HG02623 (cell line): ENCODE measurements at regions not wholly inside any gene's neighbourhood (a gene's known extent, or its start where the extent isn't known, plus 50 kb on each side); places are given as distances from the start of the nearest gene placed in this dataset.

Experiments used
- ATAC-seq: cut with Tn5 transposase; IDR thresholded peaks from one replicate; pipeline ENCODE4 v1.9.1; 2021; ENCODE audit warnings: moderate library complexity; ENCODE audit not compliant: unreplicated experiment

DNA sequence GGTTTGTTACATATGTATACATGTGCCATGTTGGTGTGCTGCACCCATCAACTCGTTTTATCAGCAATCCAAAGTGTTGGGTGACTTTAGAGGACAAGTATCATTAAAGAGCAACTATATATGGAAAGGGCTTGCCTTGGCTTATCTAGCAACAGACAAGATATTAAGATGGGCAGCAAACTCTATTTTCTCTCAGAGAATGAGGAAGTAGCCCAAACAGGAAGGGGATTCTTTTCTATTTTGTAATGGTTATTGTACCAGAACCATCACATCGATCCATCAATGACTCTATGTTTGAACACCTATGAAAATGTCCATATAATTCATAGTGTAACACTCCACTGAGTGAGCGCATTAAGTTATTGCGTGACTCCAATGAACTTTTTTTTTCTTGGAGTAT, 260.1 kb upstream of the SLC24A2 start:
- no peak for ATAC-seq

DNA sequence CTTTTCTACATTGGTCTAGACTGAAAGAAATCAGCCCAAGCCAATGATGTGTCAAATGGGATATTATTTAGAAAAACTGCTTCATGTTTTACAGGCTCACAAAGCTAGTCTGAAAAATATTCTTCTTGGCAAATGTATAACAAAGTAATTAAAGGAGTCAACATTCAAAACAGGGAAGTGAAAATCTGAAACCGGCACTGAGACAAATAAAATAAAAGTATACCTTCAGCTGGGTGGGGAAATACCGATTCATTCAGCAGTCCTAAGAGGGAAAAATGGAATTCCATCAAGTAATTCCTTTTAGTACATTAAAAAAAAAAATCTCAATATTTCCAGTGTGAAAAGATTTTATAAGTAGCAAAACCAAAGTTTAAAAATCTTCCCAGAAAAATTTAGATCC, 259.6 kb upstream of the SLC24A2 start:
- no peak for ATAC-seq

DNA sequence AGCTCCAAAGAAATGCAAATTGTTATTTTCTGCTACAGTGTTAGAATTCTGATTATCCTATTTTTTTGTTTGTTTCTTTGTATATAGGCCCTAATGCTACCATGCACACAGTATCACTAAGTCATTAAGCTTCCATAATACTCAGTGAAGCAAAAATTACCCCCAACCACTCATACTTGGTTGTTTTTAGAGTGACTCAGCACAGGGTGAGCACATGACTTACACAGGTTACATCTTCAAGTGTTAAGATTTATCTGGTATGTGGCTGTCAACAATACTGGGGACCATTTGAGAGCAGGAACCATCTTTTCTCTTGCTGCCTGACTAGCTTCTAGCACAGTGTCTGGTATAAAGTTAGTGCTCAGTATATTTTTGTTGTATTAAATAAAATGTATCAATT, 255.8 kb upstream of the SLC24A2 start:
- no peak for ATAC-seq

DNA sequence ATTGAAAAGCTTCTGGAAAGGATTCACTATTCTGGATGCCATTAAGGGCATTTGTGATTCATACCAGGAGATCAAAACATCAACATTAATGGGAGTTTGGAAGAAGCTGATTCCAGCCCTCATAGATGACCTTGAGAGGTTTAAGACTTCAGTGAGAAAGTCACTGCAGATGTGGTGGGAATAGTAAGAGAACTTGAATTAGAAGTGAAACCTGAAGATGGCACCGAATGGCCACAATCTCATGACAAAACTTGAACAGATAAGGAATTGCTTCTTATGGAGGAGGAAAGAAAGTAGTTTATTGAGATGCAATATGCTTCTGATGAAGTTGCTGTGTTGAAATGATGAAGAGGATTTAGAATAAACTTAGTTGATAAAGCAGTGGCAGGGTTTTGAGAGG, 254.6 kb upstream of the SLC24A2 start:
- peak; percentile 48 for ATAC-seq

DNA sequence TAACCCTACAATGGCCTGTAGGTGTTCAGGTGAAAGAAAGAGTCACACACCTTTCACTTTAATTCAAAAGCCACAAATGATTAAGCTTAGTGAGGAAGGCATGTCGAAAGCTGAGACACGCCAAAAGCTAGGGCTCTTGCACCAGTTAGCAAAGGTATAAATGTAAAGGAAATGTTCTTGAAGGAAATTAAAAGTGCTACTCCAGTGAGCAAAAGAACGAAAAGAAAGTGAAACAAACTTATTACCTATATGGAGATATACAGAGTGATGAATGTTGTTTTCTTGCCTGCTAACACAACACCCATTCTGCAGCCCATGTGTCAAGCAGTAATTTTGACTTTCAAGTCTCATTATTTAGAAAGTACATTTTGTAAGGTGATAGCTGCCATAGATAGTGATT, 254.2 kb upstream of the SLC24A2 start:
- peak; percentile 63 for ATAC-seq

DNA sequence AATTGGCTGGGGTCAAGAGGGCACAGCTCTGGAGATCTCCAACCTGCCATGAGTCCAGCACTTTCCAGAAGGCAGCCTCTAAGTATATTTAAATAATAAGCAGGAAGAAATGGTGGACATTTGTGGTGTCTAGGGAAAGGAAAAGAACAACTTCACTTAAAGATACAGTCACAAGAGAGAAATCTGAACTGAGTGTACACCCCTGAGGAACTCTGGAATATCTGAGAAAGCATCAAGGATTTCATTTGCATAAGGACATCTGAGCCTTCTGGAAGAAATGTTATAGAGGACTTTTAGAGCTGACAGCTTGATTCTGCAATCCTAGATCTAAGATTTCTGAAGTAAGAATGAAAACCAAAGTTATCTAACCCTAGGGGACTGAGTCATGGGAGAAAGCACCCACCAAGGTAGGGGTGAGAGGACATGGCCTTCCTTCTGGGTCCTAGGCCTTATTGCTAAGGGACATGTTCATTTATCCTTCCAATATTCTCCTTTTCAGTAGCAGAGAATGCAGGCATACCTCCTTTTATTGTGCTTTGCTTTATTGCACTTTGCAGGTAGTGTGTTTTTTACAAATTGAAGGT, 253.4 kb upstream of the SLC24A2 start:
- no peak for ATAC-seq

DNA sequence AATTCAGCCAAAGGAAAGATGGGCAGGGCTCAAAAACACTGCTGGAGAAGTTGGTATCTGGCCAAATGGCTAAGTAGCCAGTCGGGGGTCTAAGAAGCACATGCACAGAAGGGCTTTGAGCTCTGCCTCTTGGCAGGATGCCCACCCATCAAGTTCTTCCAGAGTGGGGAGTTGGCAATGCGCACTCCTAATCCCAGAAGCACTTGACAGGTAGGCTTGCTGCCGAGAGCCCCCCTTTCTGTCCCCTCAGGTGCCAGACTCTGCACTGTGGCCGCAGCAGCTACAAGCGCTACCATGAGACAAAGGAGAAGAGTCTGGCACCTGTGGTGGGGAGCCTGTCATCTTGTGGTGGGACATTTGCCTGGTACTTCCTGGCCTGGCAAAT, 252.9 kb upstream of the SLC24A2 start:
- no peak for ATAC-seq

DNA sequence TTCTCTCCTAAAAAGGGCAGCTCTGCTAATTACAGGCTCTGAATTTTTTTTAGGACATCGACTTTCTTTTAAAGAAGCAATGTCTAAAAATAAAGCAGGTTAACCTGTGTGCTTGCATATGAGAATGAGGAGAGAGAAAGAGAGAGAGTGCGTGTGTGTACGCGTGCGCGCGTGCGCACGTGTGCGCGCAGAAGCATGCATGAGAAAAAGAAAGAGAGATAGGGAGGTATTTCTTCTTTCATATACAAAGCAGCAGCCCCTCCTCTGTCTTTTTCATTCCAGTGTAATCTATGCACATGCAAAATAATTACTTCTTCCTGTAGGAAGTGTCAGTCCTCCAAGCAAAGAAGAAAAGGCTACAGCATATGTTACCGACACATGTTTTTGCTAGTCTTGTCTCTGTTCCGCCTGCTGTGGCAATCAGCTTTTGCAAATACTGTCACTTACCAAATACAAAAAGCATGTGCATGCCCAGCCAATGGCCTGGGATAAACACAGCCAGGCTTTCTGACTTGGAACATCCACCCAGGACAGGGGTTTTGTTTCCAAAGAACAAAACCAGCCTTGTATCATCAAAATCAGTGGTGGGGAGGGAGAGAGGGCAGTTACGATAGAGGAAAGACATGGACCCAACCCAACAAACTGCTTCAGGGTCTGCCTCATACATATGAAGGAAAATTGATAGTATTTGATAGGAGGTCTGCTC, 252.3 kb upstream of the SLC24A2 start:
- ATAC-seq = no peak

DNA sequence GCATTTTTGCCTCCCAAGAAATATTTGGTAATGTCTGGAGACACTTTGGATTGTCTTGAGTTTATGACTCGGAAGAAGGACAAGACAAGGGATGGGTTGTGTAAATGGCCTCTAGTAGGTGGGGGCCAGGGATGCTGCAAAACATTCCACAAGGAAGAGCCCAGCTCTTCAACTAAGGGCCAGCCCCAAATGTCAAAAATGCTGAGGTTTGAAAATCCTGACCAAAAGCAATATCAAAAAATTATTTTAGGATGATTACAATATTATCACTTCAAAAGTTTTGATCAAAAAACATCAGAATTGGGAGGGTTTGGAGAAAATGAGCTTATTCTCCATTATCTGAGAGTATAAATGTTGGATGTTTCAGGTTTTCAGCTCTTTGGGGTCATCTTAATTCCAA, 248.9 kb upstream of the SLC24A2 start:
- no peak for ATAC-seq

DNA sequence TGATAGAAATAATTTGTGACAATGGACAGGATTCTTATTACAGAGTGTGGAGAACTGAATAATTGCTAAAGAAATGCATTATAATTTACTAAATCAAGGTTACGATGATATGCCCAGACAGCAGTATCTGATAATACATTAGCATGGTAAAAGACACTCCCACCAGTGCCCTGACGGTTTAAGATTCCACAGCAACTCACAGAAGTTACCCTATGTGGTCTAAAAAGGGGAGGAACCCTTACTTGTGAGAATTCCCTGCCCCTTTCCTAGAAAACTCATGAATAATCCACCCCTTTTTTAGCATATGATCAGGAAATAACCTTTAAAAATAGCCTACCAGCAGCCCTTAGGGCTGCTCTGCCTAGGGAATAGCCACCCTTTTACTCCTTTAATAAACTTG, 244.7 kb upstream of the SLC24A2 start:
- ATAC-seq = no peak

DNA sequence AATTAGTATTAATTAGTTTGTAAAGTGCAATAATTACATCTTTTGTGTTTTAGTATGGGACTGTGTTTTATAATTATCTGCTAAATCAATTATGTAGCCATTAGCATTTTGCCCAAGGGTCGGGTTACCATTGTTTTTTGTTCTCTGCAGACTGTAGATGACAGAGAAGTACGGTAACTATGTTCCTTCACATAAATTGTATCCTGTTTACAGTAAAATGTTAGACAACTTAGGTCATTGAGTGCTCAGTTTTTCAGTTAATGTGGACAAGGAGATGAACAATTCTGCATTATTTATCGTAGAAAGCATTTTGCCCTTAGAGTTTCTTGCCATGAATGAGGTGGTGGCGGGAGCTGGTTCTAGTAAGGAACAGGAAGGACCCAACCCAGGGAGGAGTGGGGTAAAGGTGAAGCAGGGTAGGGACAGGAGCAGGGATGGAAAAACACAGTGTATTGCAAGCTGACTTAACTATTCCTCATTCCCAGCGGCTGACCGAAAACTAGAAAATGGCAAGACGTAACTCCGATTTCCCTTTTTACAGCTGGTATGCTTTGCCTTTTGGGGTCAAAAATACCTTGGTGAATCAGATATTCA, 243.7 kb upstream of the SLC24A2 start:
- ATAC-seq = no peak

DNA sequence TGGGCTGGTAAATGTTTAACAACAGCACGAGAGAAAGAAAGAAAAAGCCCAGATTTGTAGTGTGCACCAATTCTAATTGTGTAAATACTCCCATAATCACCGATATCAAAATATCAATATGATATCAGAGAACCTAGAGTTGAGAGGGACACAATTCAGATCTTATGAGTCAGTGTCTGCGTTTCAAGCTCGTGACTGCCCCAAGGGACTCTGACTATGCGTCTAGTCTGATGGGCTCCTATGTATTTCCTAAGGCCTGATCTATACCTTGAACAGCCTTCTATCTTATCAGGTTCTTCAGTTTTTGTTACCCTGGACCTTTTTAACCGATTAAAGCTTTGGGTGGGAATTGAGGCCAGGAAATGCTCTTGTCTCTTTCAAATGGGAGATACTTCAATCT, 243.0 kb upstream of the SLC24A2 start:
- ATAC-seq = no peak

DNA sequence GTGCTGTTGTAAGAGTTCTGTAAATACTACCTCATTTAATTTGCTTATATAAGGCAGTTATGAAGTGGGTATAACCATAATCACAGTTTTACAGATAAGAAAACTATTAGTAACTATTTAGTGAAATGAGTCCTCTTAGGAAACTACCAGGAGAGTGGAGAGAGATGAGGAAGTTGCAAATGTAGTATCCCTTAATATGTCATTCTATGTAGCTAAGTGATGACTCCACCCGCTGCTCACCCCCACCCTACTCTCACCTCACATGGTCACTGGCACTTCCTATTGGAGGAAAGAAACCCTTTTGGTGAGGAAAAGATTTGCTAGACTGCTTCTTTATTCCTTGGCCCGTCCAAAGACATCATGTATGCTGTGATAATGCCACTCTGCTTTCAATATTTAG, 241.8 kb upstream of the SLC24A2 start:
- ATAC-seq = no peak

DNA sequence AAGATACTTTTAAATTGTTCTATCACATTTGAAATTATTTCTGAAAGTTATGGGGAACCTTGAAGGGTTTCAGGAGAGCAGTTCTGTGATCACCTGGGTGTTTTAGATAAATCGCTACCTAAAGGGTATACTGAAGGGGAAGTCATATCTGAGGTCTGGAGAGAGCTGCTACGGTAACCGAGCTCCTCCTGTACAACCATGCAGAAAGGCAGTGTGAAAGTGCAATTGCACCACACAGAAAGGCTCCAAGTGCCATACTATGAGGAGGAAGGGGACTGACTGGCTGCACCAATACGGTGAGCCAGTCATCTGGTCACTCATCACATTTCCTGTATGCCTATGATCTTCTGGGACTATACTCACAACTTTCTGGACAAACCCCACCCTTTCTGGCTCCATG, 241.4 kb upstream of the SLC24A2 start:
- no peak for ATAC-seq

DNA sequence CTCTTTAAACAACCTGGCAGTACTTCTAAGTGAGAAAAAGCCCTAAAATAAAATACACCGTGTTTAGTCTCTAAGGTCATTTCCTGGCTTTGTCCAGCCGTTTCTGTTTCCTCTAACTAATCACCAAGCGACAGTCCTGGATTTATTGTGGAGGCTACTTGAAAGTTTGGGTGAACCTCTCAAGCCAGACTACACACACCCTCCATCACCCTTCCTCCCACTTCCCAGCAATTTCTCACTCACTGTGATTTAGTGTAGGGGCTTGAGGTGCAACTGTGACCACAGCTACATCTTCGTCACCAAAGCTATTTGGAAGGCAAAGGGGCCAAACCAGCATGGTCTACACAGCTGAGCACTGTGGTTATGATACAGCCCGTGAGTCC, 240.0 kb upstream of the SLC24A2 start:
- ATAC-seq = no peak

DNA sequence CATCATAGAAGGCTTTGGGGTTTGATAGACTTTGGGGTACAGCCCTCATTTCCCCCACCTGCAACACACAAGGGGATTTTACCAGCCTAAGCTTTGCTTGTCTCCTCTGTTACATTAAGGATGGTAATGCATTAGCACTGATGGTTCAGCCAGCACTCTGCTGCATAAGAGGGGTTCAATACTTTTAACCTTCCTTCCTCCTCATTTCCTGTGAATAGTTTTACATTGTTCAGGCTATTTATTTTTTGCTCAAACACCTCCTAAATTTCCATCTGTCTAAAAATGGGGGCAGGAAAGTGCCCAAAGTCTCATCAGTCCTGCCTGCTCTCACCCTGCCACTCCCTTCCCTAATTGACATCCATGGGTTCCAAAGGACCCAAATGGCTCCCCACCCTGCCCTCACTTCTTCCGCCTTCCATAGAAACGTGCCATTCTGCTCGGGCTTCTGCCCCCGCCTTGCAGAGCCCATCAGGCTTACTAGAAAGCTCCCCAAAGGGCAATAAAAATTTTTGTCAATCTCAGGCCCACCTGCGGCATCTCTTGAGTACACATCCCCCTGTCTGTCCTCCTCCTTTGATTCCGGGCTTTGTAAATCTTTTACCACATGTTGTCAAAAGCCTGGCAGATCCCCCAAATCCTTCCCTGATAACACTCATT, 239.5 kb upstream of the SLC24A2 start:
- no peak for ATAC-seq

DNA sequence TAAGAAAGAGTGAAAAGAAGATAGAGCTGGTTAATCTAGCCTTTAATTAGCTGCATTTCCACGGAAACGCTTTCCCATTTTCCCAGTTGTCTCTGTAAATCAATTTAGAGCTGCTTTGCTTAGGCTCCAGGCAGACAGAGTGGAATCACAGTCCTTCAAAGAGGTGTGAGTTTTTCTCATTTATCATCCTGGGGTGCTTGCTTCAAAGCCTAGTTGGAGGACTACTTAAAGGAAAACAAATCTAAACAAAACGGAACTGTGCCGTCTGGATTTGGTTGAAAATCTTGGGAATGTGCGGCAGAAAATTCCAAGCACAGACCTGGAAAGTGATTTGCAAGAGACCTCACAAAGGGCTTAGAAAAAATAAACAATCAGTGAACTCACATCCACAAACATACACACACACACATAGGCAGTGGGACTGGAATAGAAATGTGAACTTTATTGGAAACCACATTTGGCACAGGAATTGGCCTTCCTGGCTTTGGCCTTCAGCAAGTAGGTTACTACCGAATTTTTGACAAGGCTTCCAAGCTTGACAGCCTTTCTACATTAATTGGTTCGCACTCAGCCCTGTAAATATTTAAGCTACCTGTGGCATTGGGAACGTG, 235.2 kb upstream of the SLC24A2 start:
- no peak for ATAC-seq

DNA sequence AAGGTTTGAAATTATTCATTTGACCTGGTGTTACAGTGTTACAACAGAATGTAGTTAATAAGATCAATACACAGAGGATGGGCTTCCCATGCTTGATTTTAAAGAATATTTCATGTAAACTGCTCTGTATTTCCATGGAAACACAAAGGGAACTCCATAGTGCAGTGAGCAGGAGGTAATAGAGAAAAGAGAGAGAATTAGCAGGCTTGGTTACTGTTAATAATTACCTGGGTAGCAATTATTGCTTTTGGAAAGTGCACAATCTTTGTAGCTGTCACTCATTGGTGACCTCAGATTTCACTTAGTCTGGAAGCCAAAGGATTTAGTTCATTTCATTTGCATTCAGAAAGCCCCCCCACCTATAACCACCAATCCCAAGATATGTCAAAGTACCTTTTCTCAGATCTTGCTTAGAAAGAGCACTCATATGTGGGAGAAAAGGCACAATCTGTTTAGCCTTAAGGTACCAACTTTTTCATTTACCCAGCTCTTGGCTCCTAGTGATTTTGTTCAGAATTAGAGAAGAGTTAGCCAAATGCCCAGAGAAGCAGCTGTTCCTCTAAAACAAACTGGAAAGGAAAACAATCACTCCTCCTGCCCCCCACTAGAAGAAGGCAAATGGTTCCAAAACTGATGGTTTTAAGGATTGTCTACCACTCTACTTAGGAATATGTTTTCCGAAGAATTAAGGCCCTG, 234.5 kb upstream of the SLC24A2 start:
- ATAC-seq = no peak

DNA sequence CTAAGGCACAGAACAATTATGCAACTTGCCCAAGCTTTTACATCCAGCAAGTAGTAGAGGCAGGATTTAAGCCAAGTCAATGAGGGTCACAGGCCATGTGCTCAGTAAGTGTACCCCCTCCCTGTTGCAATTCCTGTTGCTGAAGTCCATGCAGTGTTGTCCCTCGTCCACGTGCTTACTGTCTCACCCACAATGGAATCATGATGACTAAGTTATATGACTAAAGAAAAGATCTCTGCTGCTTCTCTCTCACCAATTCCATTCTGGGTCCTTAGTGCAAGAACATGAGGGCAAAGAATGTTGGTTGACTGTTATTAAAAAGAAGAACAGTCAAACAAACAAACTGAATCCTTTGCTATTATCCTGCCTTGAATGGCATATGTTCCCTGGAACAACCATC, 233.6 kb upstream of the SLC24A2 start:
- ATAC-seq = no peak

DNA sequence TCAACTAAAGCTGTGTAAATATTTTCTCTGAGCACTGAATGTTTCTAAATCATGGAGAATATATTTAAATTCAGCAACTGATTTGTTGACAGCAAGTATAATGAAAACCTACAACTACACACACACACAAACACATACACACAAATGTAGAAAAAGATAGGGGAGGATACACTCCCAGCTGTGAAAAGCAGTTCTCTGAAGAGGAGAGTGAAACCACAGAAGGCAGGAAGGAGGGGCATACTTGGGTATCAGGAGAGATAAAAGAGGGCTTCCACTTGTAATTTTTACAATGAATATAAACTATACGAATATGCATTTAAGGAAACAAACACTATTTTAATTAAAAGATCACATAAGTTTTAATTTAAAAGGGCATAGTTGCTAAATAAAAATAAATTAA, 227.8 kb upstream of the SLC24A2 start:
- no peak for ATAC-seq

DNA sequence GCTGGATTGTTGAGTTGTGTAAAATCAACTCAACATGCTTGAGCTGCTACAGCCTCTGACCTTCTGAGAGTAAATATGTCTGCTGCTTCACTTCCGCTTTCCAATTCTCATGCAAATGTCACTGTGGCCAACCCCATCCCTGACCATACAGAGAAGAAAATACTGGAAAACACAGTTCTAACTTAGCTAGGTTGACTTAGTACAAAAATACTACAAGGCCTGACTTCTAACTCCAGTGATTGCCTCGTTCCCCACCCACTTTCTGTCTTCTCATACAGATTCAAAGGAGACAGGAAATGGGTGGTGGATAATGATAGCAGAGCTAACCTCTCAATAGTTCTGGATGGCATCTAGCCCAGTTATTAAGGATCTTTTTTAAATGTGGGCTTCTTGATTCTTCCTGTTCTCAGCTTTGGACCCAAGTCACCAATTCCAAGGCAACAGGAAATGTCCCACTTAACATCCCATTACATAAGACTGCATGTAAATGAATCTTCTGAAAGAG, 226.6 kb upstream of the SLC24A2 start:
- no peak for ATAC-seq
